Renal cortical epithelial cell (primary cell): ENCODE measurements at regions not wholly inside any gene's neighbourhood (a gene's known extent, or its start where the extent isn't known, plus 50 kb on each side); places are given as distances from the start of the nearest gene placed in this dataset.
A peak's percentile ranks its signal among the peaks of the same experiment; 100 is the strongest.

ENCODE experiments used
- DNase-seq: peaks from one replicate; pipeline ENCODE4 v3.0.0-alpha.2; 2011; ENCODE audit warnings: low read depth

DNA sequence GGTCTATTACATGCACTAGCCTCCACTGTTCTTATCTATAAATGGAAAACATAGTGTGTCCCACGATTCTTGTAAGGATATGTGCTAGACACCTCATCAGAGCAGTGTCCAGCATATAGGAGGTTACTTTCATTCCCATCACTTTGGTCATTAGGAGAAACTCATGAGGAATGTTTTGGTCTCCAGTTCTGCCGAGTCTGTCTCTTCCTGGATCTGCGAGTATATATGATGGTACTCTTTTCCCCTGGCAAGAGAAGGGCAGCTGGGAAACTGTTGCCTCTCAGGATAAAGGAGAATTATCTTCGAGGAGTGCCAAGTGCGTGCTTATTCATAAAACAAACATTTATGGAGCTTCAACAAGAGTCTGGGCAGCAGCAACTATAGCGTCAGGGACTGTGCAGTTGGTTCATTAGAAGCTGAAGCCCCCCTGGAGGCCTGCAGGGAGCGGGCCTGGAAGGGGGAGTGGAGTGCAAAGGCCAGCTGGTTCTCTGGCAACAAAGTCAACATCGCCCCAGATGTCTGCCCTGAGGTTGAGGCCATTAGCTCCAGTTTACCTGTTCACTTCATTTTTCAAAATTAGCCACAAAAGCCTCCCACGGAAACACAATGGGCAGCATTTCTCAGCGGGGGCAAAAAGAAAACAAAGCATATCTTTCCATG lies 811.9 kb downstream of the MAFB start:
- DNase-seq = no peak

DNA sequence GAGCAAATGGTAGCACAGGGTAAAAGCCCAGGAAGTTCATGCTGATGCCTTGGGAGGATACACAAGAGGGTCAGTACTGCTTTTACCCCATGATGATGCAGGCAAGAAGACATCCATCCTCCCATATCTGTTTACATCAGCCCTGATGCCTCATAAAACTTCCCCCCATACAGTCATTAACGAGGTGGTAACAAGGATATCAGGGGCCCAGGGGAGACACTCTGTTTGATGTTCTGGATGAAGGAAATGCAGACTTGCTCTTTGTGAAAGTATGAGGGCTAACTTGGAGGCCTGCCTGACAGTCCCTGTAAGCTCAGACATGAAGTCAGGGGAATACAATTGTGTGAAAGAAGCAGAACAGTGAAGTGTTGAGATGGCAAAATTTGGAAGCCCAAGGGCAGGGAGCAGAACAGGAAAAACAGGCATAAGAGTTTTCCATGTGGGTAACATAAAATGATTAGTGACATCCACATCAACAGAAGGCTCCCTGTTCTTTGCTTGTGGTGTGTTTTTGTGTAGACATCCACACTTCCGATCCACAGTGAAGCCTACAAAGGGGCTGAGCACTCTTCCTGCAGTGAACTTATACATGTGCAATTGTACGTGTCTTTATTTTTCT lies 813.4 kb downstream of the MAFB start:
- DNase-seq = no peak

DNA sequence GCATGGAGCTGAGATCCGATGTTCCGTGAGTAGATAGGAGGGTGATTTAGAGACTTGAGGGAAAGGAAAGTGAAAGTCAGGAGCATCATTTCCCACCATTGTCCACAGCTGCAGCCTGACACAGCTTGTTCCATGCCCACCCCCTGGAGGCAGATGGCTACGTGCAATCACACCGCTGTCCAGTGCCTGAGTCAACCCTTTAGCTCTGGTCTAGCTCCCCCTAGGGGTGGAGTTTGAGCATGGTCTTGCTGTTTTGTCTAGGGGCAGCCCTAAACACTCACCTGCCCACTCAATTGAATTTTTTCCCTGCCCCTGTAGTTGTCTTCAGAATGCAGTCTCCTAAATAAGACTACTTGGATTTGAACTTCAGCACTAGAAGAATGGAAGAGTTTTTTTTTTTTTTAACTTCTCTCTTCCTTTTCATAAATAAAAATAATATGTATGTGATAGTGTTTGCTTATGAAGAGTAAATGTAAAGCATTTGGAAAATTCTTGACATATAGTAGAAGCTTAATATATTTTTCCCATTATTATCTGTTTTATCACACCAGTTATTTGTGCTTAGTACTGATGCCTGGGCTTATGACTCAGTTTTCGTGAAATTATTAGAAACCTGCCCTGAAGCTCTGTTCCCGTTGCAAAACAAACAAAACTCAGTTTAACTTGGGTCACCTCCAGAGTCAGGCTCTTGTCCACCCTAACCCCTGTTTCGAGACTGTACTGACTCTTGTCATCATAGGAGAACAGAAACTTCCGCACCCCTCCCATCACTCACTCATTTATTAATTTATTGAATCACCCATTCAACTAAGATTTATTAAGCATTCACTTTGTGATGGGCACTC lies 814.8 kb downstream of the MAFB start:
- DNase-seq = peak; percentile 54

DNA sequence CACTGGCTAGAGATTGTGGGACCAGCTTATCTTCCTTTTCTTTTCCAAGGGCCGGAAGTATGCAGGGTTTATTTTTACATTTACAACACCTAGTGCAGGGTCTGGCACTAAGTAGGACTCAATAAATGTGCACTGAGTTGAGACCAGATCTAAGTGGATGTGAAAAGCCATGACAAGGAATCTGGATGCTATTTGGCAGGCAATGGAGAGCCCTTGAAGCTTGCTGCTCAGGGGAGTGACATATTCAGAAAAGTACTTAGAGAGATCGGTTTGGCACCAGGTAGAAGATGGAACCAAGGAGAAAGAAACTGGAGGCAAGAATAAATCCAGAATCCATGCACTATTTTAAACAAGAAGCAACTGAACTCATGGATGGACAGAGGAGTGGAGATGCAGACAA lies 815.8 kb downstream of the MAFB start:
- no peak for DNase-seq

DNA sequence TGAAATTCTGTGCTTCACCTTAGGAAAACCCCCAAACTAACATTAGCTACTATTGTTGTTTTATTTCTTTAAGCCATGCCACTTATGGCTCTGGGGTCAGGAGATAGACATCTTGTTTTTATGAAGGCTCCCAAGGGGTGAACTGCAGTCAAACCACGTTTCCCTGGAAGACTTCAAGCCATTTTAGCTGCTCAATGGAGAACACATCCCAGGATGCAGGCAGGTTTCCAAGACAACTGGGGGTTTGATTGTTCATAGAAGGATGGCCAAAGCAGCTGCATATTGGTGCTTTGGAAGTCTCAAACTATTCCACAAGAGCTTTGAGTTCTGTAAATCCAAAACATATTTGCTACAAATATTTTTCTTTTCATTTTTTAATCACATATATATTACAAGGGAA lies 818.0 kb downstream of the MAFB start:
- DNase-seq = no peak

DNA sequence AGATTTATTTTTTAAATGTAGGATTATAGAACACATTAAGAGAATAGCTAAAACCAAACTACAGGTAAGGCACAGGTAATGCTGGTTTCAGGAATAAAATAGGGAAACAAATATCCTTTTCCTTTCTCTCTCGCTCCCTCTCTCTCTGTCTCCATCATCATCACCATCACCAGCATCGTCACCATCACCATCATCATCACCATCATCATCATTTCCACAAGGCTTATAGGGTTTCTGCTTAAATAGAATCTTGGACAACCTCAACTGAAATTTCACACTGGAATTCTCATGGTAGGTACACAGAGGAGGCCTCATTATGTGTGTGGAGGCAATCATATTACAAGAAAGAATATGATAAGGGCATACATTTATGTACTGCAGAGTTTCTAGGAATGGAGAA lies 823.6 kb downstream of the MAFB start:
- no peak for DNase-seq

DNA sequence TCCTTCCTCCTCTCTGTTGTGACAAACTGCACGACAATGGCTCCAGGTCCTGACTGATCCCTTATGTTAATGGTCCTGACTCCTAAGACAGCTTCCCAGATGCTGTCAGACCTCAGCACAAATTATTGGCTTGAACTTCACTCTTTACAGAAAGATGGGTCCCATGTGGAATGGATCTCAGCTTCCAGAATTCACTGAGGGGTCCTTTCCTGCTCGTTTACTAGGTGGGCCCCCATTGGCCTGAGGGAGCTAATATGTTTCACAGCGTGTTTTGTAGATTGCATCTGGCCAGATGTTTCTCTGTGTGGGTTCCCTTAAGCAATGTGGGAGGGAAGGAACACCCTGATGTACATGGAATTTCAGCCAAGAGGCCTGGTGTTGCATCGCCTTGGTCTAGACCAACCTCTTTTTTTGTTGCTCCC lies 826.6 kb downstream of the MAFB start:
- no peak for DNase-seq

DNA sequence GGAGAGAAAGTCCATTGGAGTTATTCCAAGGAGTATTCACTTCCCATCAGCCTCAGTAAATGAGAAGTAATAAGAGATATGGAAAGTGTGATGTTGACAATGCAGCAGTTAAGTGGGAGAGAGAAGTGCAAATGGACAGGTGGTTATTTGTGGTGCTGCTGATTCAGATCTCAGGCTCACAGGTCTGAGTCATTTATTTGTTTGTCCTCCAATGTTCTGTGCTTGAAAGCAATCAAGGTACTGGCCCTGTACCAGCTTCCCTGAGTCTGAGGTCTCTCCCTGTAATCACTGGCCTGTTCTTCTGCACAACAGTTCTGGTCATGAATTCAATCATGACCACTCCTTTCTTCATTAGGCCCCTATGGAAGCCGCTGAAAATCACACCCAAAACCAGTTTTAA lies 827.7 kb downstream of the MAFB start:
- DNase-seq = peak; percentile 76

DNA sequence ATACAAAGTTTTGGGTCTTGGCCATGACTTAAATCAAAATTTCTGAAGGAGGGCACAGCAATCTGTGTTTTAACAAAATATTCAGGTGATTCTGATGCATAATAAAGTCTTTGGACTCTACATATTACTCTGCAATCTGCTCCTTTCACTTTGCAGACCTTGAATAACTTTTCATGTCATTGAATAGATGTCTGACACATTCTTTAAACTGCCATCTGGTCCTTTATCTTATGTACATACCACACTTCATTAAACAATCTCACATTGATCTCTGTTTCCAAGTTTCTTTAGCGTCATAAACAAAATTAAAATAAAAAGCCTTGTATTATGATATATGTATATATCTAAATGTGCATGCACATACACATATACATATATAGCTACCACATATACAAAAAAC lies 831.2 kb downstream of the MAFB start:
- no peak for DNase-seq

DNA sequence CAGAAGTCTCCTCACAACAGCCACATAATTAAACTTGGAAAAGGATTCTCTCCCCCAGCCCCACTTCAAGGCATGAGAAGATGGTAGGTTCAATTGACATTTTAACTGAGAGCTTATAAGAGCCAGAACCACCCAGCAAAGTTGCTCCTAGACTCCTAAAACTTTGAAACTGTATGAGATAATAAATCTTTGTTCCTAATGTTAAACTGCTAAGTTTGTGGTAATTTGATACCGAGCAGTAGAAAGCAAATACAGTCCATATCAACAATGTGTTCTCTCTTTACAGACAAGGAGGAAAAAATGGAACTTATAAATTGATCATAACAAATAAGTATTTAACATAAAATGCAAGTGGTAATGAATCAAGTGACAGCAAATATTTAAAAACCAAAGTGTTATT lies 831.8 kb downstream of the MAFB start:
- DNase-seq = no peak

DNA sequence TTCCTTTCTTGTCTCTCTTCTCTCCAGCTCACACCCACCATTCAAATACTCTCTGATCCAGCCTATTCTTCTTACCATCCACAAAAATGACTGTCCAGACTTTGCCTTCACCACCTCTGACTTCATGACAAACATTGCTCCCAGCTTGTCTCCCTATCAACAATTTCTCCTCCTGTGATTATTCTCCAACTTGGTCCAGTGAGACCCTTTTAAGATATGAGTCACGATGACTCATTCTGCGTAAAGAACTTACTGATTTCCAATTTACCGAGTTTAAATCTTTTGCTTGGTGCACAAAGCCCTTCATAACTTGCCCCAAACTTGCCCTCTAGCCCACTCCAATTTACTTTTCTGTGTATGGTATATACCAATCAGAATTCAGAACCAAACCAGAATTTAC lies 833.2 kb downstream of the MAFB start:
- peak; percentile 16 for DNase-seq

DNA sequence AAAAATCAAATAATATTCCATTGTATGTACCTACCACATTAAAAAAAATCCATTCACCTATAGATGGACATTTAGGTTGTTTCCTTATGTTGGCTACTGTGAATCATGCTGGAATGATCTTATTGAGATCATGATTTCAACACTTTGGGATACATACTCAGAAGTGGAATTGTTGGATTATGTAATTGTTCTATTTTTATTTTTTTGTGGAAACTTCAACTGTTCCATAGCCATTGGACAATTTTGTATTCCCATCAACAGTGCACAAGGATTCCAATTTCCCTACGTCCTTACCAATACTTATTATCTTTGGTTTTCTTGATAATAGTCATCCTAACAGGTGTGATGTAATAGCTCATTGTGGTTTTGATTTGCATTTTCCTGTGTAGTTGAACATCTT lies 834.0 kb downstream of the MAFB start:
- DNase-seq = no peak

DNA sequence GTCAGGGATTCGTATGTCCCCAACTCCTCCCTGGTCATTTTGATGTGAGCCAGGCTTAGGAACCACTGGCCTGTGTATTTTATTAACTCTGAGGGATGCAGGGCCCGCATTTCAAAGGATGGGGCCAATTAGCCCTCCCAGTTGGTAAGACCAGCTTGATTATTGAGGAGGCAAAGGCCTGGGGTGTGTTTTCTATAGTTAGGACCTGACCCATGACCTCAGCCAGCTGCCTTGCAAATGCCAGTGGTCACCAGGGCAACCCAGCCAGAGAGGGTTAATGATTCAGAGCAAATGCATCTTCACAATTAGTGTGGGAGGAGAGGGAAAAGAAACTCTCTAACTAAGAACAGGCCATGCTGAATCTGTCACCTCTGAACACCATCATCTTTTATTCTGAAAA lies 835.4 kb downstream of the MAFB start:
- DNase-seq = peak; percentile 81

DNA sequence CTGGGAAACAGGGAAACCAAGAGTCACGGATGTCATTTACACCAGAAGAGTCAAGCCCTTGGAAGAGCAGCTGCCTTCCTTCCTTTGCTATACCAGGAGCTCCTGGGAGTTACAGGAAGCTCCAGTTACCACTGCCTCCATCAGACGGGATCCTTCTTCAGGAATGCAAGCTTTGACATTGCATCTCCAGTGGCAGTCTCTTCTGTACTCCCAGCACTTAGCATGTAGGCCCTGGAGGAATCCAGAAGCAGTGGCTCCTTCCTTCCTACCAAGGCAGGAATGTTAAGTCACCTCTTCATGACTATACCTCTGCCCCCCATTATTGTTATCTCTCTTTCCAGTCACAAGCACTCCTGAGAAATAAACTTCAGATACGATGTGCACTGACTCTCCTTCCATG lies 836.0 kb downstream of the MAFB start:
- DNase-seq = no peak

DNA sequence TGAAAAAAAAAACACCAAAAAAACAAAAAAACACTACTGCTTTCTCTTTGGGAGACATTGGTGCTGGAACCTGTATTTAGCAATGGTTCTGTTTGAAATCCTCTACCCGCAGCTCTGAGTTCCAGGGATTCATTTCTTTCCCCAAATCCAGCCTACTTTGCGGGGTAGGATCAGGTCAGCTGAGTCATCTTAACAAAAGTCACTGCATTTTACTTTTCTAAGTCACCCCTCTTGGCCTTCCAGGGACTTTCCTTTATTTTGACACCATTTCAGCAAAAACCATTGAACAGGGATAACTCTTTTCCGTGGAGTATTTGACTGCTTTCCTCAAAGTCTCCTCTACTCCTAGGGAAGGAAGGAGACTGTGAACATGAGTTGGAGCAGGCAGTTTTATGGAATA lies 837.6 kb downstream of the MAFB start:
- peak; percentile 53 for DNase-seq

DNA sequence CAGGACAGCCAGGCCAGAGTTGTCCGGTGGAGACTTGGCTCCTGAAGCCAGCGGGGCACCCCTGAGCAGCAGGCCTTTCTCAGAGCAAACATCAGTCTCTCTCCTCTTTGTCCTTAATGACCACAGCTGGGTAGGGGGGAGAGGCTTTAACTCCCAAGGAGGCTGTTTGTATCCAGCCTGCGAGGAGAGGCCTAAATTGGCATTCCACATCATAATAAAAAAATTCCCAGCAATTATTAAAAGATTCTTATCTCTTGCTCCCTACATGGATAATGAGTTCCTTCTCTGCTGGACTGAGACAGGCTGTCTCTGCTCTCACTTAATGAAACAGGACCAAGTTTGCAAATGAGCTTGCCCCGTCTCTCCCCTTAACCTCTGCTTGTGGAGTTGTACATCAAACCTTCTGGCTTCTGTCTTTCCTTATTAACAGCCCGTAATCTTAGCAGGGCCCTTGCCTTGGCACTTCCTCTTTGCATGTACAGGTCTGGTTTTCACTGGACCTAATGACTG lies 838.2 kb downstream of the MAFB start:
- no peak for DNase-seq

DNA sequence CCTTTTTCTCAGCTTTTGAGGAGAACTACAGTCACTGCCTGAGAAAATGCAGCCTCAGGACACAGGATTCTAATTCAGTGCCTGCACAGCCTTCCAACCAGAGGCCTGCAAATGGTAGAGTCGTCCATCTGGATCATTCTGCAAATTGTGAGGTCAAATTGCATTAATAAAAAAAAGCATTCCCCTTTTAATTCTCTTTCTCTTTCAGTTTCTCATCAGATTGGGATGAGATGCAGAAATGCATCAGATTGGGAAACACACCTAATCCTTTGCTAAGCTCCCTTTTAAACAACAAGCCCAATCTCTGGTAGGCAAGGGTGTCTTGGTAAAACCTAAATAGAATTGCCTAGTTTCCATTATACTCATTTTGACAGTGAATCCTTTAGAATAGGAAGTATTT lies 838.8 kb downstream of the MAFB start:
- DNase-seq = no peak

DNA sequence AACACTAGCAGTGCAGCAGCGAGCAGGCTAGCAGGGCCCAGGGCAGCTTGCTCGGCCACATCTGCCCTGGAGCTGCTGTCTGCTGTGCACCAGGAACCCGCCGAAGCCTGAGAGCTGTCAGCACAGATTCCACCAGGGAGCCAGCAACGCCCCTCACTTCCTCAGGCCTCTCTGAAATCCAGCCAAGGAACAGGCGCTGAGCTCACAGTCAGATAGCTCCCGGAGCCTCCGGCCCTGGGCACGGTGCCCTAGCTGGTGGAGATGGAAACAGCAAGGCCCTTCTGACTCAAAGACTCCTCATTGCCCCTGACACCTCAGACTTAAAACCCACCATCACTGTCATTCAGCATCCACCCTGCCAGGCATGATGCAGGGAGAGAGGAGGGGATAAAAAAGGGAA lies 839.4 kb downstream of the MAFB start:
- DNase-seq = peak; percentile 44

DNA sequence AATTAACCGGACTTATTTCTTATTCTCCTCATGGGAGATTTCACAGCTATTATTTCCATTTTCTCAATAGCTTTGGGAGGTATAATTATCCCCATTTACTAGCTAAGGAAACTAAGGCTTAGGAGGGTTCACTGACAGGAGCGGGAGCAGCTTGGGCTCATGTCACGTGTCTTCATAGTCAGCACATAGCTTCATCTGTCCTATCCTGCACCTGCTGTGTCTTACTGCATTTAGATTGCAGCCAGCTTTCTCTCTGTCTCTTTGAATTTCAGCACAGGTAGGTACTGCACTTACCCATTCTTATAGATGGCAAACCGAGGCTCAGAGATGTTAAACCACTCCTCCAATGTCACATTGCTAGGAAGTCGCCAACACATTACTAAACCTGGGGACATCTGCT lies 839.9 kb downstream of the MAFB start:
- no peak for DNase-seq

DNA sequence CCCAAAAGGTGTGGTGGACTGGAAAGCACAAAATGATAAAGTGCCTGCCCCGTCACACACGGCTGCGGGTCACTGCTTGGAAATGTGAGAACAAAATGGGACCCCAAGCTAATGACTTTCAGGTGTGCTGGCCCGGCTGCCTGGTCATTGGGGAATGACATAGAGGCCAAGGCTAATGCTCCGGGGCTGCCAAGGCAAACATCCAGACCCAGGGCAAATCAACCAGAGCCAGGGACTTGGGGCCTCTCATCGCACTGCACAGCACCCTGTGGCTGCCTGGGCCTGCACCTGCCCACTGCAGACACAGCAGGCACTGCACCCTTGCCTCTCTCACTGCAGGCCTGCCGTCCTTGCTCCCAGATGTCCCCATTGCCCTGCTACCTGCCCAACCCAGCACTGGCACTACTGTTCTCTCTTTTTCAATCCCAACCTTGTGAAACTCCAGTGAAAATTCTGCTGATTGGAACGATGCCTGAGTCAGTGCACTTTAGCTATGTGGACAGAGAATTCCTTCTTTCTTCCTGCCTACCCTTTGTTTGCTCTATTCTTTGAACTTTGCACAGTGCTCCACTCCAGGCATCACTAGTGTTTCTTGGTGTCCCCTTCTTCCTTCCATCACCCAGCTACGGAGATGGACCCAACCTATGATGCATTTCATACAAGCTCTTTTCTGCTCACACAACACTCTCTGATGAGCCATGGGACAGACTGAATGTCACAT lies 849.5 kb downstream of the MAFB start:
- no peak for DNase-seq

DNA sequence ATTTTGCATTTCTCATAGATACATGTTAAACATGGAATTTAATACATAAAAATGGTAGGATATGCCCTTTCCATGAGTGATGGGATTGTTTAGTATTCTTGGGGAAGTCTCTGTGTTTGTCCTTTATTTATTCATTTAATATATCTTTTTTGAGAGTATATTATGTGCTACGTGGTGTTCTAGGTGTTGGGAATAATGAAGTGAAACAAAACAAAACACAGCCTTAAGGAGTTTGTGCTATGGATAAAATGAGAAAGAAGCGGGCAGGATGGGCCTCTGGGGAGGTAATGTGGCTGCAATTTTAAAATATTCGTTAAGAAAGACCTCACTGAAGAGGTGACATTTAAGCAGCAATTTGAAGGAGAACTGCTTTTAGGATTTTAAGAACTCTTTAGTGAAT lies 851.5 kb downstream of the MAFB start:
- no peak for DNase-seq

DNA sequence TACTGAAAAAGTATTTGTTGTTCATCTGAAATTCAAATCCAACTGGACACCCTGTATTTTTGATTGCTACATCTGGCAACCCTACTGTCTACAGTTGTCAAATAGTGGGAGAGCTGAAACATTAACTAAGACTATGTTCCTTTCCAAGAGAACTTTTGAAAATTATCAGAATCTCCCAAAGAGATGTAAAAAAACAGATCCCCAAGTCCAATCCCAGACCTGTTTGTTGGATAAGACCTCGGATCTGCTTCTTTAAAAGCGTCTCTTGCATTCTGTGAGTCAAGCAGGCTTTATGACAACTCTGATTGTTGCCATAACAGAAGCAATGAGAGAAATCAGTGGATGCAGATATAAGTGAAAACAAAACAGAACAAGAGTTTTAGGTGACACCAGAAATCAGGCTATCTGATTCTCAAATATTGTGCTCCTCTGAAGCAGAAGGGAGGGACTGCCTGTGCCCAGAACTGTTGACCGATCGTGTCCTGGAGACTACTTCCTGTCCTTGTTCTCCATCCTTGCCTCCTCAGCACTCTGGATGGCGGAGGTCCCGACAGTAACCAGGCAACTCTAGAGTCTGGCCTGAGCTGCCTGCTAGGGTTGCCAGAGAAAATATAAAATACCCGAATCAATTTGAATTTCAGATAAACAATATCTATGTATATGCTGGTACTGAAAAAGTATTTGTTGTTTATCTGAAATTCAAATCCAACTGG lies 853.8 kb downstream of the MAFB start:
- no peak for DNase-seq
